ENCODE measurements at regions not wholly inside any gene's neighbourhood (a gene's known extent, or its start where the extent isn't known, plus 50 kb on each side); places are given as distances from the start of the nearest gene placed in this dataset.

DNA sequence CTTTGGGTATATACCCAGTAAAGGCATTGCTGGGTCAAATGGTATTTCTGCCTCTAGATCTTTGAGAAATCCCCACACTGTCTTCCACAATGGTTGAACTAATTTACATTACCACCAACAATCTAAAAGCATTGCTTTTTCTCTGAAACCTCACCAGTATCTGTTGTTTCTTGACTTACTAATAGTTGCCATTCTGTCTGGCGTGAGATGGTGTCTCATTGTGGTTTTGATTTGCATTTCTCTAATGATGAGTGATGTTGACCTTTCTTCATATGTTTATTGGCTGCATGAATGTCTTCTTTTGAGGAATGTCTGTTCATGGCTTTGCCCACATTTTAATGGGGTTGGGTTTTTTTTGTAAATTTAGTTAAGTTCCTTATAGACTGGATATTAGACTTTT is 382.6 kb upstream of the ZNF804A start:
- no peaks in the 10 kb centered on the region for H3K79me2 ChIP-seq (ENCODE audit: control insufficient read depth, insufficient read depth, low read length)
- BruUV-seq (replicated peaks) = no TSS peak
- no peak overlapping the region for H3K27ac ChIP-seq (ENCODE audit: insufficient read depth, low read depth, low read length)
- H3K36me3 ChIP-seq (ENCODE audit: control insufficient read depth in 2 of 2, extremely low read depth in 1 of 2, insufficient read depth in 2 of 2, low read length in 2 of 2) = no peaks in the 10 kb centered on the region
- no peaks in the 10 kb centered on the region for H3K4me1 ChIP-seq (ENCODE audit: control insufficient read depth, extremely low read depth, insufficient read depth, low read length)
- POLR2A ChIA-PET = no interaction called here
- FAIRE-seq = no peak
- no peaks in the 10 kb centered on the region for H3K9me3 ChIP-seq (replicated peaks; ENCODE audit: control insufficient read depth, insufficient read depth, low read length)
- DNase-seq (ENCODE audit: low read depth, low spot score) = no peak
- H3K4me3 ChIP-seq (replicated peaks in 1 of 3; ENCODE audit: insufficient read depth in 1 of 3, low read depth in 1 of 3, low read length in 3 of 3) = no peak overlapping the region
- TF ChIP-seq POLR2AphosphoS5 (IDR thresholded peaks at IDR 0.05; ENCODE audit: insufficient read depth, low read depth, low read length) (no peak), GATA2 (IDR thresholded peaks at IDR 0.05; ENCODE audit: insufficient read depth, insufficient read length, low read depth, low read length) (no peak), EZH2 (IDR thresholded peaks at IDR 0.05; ENCODE audit: borderline replicate concordance, low read depth, low read length, severe bottlenecking) (no peak), FOS (IDR thresholded peaks at IDR 0.05; ENCODE audit: borderline replicate concordance, insufficient read depth, low read length) (no peak), MYC (IDR thresholded peaks at IDR 0.05; ENCODE audit: low read depth, low read length) (no peak), POLR2A (IDR thresholded peaks at IDR 0.05; ENCODE audit: low read depth, low read length) (no peak), JUN (IDR thresholded peaks at IDR 0.05; ENCODE audit: borderline replicate concordance, insufficient read depth, insufficient read length, low read depth) (no peak)
- TF ChIP-seq, protein P1, sequence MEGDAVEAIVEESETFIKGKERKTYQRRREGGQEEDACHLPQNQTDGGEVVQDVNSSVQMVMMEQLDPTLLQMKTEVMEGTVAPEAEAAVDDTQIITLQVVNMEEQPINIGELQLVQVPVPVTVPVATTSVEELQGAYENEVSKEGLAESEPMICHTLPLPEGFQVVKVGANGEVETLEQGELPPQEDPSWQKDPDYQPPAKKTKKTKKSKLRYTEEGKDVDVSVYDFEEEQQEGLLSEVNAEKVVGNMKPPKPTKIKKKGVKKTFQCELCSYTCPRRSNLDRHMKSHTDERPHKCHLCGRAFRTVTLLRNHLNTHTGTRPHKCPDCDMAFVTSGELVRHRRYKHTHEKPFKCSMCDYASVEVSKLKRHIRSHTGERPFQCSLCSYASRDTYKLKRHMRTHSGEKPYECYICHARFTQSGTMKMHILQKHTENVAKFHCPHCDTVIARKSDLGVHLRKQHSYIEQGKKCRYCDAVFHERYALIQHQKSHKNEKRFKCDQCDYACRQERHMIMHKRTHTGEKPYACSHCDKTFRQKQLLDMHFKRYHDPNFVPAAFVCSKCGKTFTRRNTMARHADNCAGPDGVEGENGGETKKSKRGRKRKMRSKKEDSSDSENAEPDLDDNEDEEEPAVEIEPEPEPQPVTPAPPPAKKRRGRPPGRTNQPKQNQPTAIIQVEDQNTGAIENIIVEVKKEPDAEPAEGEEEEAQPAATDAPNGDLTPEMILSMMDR (IDR thresholded peaks at IDR 0.05; ENCODE audit: extremely low read depth in 1 of 2, insufficient read depth in 1 of 2, low read depth in 1 of 2, low read length in 2 of 2) = no peak
- TF ChIP-seq, protein P2, sequence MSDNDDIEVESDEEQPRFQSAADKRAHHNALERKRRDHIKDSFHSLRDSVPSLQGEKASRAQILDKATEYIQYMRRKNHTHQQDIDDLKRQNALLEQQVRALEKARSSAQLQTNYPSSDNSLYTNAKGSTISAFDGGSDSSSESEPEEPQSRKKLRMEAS (IDR thresholded peaks at IDR 0.05; ENCODE audit: insufficient read depth, insufficient read length) = no peak
- intact Hi-C loops (cut with micrococcal nuclease) (no loop called here), dilution Hi-C loops (cut with MboI; ENCODE audit: extremely low pct_ligation_motif_present, low sequenced_read_pairs) (no loop called here)
- CTCF ChIA-PET = no interaction called here
- H3K9me1 ChIP-seq (replicated peaks; ENCODE audit: control insufficient read depth, extremely low read depth, insufficient read depth, low read length) = no peaks in the 10 kb centered on the region
- H3K4me2 ChIP-seq (ENCODE audit: insufficient read depth, low read length) = no peak overlapping the region
- no peaks in the 10 kb centered on the region for H4K20me1 ChIP-seq (replicated peaks; ENCODE audit: control insufficient read depth, extremely low read depth, insufficient read depth, low read length)
- H2AFZ ChIP-seq (ENCODE audit: low read depth, low read length) = no peak overlapping the region
- H3K9ac ChIP-seq (replicated peaks; ENCODE audit: extremely low read depth, insufficient read depth, low read length) = no peak overlapping the region
- no peaks in the 10 kb centered on the region for H3K27me3 ChIP-seq (ENCODE audit: control insufficient read depth in 2 of 2, insufficient read depth in 2 of 2, low read length in 2 of 2)

Measured in endothelial cell of umbilical vein (primary cell).